ENCODE measurements at regions not wholly inside any gene's neighbourhood (a gene's known extent, or its start where the extent isn't known, plus 50 kb on each side); places are given as distances from the start of the nearest gene placed in this dataset.

DNA sequence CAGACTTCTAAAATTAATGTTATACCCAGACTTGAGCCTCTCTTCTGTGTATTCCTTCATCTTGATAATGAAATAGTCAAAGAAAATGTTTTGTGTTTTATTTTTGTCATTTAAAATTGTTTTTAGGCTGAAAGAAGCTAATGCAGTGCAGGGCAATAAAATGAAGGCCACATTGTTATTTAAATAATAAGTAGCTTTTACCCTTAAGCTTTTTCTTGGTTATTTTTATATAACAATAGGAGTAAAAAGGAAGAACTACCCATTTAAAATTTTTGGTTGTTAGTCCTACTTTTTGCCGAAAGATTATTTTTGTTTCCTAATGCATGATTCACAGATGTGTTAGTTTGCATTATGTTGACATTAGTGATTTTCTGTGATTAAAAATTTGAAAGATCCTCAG is 181.0 kb upstream of the MEOX2 start:
- no peaks in the 10 kb centered on the region for H4K20me1 ChIP-seq (ENCODE audit: insufficient read depth, low read length)
- no peak overlapping the region for H3K4me3 Mint-ChIP-seq (ENCODE audit: unreplicated experiment)
- no peaks in the 10 kb centered on the region for H3K27me3 ChIP-seq (ENCODE audit: insufficient read depth, low read length)
- no peak overlapping the region for H3K27ac ChIP-seq (ENCODE audit: low read depth, low read length)
- no peak overlapping the region for H2AFZ ChIP-seq (ENCODE audit: low read depth, low read length)
- H3K4me1 ChIP-seq (ENCODE audit: insufficient read depth, low read length), result no peaks in the 10 kb centered on the region
- no peaks in the 10 kb centered on the region for H3K27me3 Mint-ChIP-seq (ENCODE audit: low read depth, unreplicated experiment)
- H3K4me3 ChIP-seq (ENCODE audit: insufficient read depth, low read depth, low read length), result no peak overlapping the region
- H3K9ac ChIP-seq (ENCODE audit: low read length), result no peak overlapping the region
- H3K9me3 ChIP-seq (ENCODE audit: insufficient read depth, low read depth, low read length), result no peaks in the 10 kb centered on the region
- H3K9me3 Mint-ChIP-seq (ENCODE audit: unreplicated experiment), result no peaks in the 10 kb centered on the region
- DNase-seq (ENCODE audit: low read depth) (no peak), FAIRE-seq (no peak)
- no peak overlapping the region for H3K4me2 ChIP-seq (ENCODE audit: low read length)
- H3K79me2 ChIP-seq (ENCODE audit: insufficient read depth, low read length), result no peaks in the 10 kb centered on the region
- TF ChIP-seq EZH2 (IDR thresholded peaks at IDR 0.05; ENCODE audit: insufficient read depth, low read length), result no peak
- TF ChIP-seq, protein P1, sequence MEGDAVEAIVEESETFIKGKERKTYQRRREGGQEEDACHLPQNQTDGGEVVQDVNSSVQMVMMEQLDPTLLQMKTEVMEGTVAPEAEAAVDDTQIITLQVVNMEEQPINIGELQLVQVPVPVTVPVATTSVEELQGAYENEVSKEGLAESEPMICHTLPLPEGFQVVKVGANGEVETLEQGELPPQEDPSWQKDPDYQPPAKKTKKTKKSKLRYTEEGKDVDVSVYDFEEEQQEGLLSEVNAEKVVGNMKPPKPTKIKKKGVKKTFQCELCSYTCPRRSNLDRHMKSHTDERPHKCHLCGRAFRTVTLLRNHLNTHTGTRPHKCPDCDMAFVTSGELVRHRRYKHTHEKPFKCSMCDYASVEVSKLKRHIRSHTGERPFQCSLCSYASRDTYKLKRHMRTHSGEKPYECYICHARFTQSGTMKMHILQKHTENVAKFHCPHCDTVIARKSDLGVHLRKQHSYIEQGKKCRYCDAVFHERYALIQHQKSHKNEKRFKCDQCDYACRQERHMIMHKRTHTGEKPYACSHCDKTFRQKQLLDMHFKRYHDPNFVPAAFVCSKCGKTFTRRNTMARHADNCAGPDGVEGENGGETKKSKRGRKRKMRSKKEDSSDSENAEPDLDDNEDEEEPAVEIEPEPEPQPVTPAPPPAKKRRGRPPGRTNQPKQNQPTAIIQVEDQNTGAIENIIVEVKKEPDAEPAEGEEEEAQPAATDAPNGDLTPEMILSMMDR (IDR thresholded peaks at IDR 0.05; ENCODE audit: insufficient read depth, low read depth, low read length), result no peak
- peaks cover 2% of the 10 kb centered on the region for H3K36me3 Mint-ChIP-seq (ENCODE audit: low read depth, unreplicated experiment)
- H3K27ac Mint-ChIP-seq (ENCODE audit: unreplicated experiment), result no peak overlapping the region
- no peaks in the 10 kb centered on the region for H3K36me3 ChIP-seq (ENCODE audit: insufficient read depth, low read length)
- H3K4me1 Mint-ChIP-seq (ENCODE audit: low read depth, unreplicated experiment), result no peaks in the 10 kb centered on the region

DNA sequence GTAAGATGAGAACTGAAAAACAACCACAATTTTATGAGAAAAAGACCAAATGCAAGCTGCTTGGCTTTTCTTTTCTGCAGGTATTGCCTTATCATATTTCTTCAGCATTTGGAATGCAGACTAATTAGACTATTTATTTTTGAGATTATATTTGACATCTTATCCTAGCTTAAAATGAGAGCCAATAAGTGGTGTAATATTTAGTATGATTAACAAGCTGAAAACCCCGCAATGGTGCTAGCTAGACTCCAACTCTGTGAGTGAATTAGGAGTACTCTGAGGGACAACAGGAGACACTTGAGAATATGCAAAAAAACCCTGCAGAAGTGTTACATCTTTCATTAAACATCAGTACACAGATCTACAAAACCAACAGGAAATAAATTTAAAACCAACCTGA is 180.3 kb upstream of the MEOX2 start:
- no peak overlapping the region for H3K9ac ChIP-seq (ENCODE audit: low read length)
- Mint-ChIP-seq H3K4me3 (ENCODE audit: unreplicated experiment) (no peak overlapping the region), H3K4me1 (ENCODE audit: low read depth, unreplicated experiment) (no peaks in the 10 kb centered on the region), H3K36me3 (ENCODE audit: low read depth, unreplicated experiment) (no peaks in the 10 kb centered on the region), H3K9me3 (ENCODE audit: unreplicated experiment) (no peaks in the 10 kb centered on the region), H3K27ac (ENCODE audit: unreplicated experiment) (no peak overlapping the region), H3K27me3 (ENCODE audit: low read depth, unreplicated experiment) (no peaks in the 10 kb centered on the region)
- H3K4me2 ChIP-seq (ENCODE audit: low read length), result no peak overlapping the region
- H4K20me1 ChIP-seq (ENCODE audit: insufficient read depth, low read length), result no peaks in the 10 kb centered on the region
- H3K79me2 ChIP-seq (ENCODE audit: insufficient read depth, low read length), result no peaks in the 10 kb centered on the region
- no peak overlapping the region for H2AFZ ChIP-seq (ENCODE audit: low read depth, low read length)
- H3K36me3 ChIP-seq (ENCODE audit: insufficient read depth, low read length), result no peaks in the 10 kb centered on the region
- FAIRE-seq (no peak), DNase-seq (ENCODE audit: low read depth) (no peak)
- no peaks in the 10 kb centered on the region for H3K9me3 ChIP-seq (ENCODE audit: insufficient read depth, low read depth, low read length)
- H3K27ac ChIP-seq (ENCODE audit: low read depth, low read length), result no peak overlapping the region
- H3K4me3 ChIP-seq (ENCODE audit: insufficient read depth, low read depth, low read length), result no peak overlapping the region
- H3K27me3 ChIP-seq (ENCODE audit: insufficient read depth, low read length), result no peaks in the 10 kb centered on the region
- TF ChIP-seq EZH2 (IDR thresholded peaks at IDR 0.05; ENCODE audit: insufficient read depth, low read length), result no peak
- TF ChIP-seq, protein P1 (IDR thresholded peaks at IDR 0.05; ENCODE audit: insufficient read depth, low read depth, low read length), result no peak
- H3K4me1 ChIP-seq (ENCODE audit: insufficient read depth, low read length), result no peaks in the 10 kb centered on the region

DNA sequence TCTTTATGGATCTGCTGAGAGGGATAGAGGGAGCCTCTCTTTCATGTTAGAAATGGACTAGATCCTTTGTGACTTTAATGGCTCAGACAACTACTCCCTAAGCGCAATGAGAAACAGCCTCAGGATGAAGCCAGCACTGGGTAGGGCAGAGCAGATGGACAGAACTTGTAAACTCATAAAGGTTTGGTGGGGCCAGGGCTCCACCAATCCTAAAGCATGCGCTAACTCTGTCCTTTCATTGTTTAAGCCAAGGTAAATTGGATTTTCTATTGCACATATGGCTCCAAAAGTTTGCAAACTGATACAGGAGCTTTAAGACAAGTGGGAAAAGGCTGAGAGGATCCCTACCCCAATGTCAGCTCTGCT is 178.1 kb upstream of the MEOX2 start:
- H3K27me3 Mint-ChIP-seq (ENCODE audit: low read depth, unreplicated experiment), result no peaks in the 10 kb centered on the region
- Histone ChIP-seq H3K79me2 (ENCODE audit: insufficient read depth, low read length) (no peaks in the 10 kb centered on the region), H3K27ac (ENCODE audit: low read depth, low read length) (no peak overlapping the region), H3K9ac (ENCODE audit: low read length) (no peak overlapping the region), H3K4me1 (ENCODE audit: insufficient read depth, low read length) (no peaks in the 10 kb centered on the region), H4K20me1 (ENCODE audit: insufficient read depth, low read length) (no peaks in the 10 kb centered on the region), H3K36me3 (ENCODE audit: insufficient read depth, low read length) (no peaks in the 10 kb centered on the region), H3K4me3 (ENCODE audit: insufficient read depth, low read depth, low read length) (no peak overlapping the region), H3K27me3 (ENCODE audit: insufficient read depth, low read length) (no peaks in the 10 kb centered on the region), H2AFZ (ENCODE audit: low read depth, low read length) (no peak overlapping the region), H3K4me2 (ENCODE audit: low read length) (no peak overlapping the region), H3K9me3 (ENCODE audit: insufficient read depth, low read depth, low read length) (no peaks in the 10 kb centered on the region)
- no peak for DNase-seq (ENCODE audit: low read depth)
- no peaks in the 10 kb centered on the region for H3K36me3 Mint-ChIP-seq (ENCODE audit: low read depth, unreplicated experiment)
- FAIRE-seq, result no peak
- H3K4me3 Mint-ChIP-seq (ENCODE audit: unreplicated experiment), result no peak overlapping the region
- no peaks in the 10 kb centered on the region for H3K4me1 Mint-ChIP-seq (ENCODE audit: low read depth, unreplicated experiment)
- no peaks in the 10 kb centered on the region for H3K9me3 Mint-ChIP-seq (ENCODE audit: unreplicated experiment)
- no peak for TF ChIP-seq EZH2 (IDR thresholded peaks at IDR 0.05; ENCODE audit: insufficient read depth, low read length)
- TF ChIP-seq, protein P1 (IDR thresholded peaks at IDR 0.05; ENCODE audit: insufficient read depth, low read depth, low read length), result no peak
- no peak overlapping the region for H3K27ac Mint-ChIP-seq (ENCODE audit: unreplicated experiment)

Measured in astrocyte (in vitro differentiated cells and primary cell).